ENCODE measurements at regions not wholly inside any gene's neighbourhood (a gene's known extent, or its start where the extent isn't known, plus 50 kb on each side); places are given as distances from the start of the nearest gene placed in this dataset.
"Not testable (repeated sequence)": the region's sequence is repeated elsewhere in the genome, so short reads cannot be mapped to it uniquely, and the experiment has no call there.

DNA sequence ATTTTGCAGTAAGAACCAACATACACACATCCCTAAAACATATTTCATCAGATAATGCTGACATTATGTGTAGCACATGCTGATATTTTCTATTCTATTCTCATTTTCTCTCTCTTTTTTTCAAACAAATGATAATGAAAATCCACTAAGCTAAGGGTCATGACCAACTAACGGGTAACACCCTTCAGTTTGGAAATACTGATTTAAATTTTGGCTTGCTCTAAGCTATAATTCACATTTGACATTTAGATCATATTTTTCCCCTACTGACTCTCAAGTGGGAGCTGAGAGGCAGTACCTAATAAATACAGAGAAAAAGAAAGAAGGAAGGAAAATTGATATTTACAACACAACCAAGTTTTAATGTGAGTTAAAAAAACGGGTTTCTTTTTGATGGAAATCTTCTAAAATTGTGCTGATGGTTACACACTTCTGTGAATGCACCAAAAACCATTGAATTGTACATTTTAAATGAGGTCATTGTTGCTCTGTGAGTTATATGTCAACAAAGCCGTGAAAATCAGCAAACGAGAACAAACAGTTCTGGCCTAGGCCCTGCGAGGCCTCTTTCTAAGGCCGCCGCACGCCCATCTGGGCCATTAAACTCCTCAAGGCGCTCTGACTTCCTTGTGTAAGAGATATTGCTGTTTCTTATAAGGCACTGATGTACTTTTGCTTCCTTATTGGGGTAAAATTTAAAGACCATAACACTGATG is 124.2 kb downstream of the GALR1 start:
- peak; percentile 11 for DNase-seq (ENCODE audit: low read depth)

DNA sequence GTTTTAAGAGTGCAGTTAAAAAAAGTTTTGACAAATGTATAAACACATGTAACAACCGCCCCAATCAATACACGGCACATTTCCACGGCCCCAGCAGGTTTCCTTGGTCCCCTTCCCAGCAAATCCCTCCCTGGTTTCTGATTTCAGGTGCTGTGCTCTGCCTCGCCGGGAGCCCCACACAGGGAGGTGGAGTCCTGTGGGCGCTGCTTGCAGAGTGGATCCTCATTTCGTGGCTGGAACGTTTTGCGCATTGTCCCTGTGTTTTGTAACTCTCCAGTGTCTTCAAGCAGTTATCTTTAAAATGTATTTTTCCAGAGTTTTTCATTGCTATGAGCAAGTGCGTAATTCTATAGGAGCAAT is 124.8 kb downstream of the GALR1 start:
- DNase-seq (ENCODE audit: low read depth): no peak

DNA sequence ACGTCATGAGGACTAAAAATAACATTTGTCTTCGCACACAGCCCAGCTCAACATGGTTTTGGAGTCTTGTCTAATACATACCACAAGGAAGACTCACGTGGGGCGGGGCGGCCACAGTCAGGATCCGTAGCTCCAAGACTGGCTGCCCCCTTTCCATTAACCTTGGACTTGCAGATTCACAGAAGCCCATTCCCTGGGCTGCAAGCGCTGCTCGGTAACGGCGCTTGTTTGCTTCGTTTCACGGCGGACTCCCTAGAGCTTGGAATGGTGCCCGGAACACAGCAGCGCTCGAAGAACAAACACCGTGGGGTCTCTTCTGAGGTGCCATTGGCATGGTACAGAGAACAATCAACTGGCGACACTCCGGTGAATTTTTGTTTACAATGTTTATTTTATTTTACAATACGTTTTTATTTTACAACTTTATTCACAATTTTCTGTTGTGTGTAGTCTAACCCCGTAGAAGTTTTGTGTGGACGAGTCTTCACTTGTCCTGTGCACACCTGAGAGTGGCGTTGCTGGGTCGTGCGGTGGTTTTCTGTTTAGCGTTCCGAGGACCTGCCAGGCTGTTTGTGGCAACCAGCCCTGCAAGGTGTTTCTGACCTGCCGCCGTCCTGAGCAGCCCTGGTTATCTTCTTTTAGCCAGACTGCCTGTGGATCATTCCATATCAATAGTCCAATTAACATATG is 126.5 kb downstream of the GALR1 start:
- DNase-seq (ENCODE audit: low read depth): no peak

DNA sequence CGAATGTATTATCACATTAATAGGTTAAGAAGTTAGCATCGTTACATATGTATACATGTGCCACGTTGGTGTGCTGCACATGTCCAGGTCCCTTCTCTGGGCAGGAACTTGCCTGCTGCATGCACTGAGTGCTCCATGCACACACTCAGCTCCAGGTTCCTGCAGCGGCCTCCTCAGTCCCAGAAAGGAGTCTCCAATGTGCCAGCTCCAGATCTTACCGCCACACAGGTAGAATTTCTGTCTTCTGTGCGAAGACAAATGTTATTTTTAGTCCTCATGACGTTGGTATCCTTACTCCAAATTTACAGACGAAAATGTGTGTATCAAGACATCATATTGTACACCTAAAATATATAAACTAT is 127.1 kb downstream of the GALR1 start:
- DNase-seq (ENCODE audit: low read depth): no peak

DNA sequence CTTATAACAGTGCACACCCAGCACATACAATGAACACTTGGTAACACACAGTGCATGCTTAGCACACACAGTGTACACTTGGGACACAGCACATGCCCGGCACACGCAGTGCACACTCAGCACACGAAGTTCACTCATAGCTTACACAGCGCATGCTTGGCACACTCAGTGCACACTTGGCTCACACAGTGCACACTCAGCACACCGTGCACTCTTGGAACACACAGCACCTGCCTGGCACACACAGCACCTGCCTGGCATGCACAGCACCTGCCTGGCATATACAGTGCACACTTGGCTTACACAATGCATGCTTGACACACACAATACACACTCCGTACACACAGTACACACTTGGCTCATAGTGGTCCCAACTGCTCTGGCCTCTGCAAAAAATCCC is 128.2 kb downstream of the GALR1 start:
- no peak for DNase-seq (ENCODE audit: low read depth)

DNA sequence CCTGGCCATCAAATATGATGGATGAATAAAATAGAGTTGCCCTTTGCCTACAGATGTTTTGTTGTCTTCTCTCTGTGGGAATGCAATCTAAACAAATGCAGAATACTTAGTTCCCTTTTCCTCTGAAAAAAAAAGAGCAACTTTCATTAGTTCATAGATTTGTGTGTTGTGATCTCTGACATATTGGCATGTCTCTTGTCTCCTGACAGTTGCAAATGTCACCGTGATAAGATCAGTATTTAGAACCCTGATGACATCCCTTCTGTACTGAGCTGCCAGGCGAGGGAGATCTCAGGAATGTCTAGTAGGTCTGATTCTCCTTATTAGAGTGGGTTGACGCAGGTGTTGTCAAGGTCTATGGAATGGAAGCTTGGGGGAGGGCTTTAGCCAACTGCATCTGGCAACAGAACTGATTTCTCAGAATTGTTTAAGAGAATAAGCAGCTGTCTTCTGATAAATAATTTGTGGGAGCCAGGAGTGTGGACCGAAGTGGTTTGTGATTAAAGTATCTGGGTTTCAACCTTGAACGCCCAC is 130.4 kb downstream of the GALR1 start:
- no peak for DNase-seq (ENCODE audit: low read depth)

DNA sequence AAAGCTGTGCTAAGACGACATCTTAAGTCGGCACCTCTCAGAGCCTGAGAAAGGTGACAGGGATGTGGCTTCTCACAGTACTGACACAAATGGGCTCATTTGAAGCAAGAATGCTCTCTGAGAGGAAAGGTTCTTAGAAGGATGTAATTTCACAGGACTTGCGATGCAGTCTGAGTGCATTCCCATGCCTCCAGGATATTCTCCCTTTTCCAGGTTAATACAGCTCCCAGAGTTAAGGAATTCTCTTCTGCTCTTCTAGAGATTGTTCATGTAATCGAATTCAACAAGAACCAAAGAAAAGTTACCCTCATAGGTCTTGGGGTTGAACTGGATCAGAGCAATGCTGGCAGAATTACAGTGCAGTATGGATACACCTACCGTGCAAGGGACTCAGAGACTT is 131.0 kb downstream of the GALR1 start:
- no peak for DNase-seq (ENCODE audit: low read depth)

DNA sequence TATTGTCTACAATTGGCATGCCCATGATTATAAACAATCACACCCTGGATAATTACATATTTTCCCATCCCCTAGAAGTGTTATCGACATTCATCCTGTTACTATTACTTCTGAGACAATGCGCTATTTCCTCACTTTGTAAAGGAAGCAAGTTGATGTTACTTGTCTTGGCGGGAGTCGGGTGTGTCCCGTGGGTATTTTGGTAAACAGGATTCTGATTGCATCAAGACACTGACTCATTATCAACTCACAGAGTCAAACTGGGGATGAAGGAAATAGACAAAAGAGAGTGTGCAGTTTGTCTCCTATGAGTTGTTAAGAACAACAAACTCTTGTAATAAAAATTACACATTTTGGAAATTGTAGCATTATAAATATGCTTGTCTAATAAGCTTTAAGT is 142.7 kb downstream of the GALR1 start:
- no peak for DNase-seq (ENCODE audit: low read depth)

DNA sequence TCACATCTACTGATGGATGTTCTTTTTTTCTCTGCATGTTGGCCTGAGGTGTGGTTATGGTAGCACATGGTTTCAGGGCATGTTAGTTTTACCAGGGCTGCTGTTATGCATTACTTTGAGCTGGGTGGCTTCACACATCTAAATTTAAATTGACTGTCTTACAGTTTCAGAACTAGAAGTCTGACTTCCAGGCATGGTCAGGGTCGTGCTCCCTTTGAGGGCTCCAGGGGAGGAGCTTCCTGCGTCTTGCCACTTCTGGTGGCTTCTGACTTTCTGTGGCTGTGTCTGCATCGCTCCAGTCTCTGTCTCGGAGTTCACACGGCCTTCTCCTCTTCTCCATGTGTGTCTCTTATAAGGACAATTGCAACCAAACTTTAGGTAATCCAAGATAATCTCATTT is 143.9 kb downstream of the GALR1 start:
- no peak for DNase-seq (ENCODE audit: low read depth)

DNA sequence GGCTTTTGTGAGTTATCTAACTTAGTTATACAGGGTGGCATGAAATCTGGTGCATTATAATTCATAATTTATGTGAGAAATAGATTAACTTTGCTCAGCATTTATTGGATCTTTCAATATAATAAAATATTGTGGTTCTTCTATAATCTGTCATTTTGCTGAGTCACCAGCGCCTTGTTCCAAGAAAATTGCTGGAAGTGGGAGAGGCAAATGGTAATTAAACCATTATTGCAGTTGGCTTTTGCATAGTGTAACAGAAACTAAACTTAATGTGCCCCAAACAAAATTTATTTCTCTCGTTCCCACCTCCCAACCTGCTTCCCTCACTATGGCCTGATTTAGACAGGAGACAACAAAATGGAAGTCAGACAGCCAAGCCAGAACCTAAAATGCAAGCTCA is 146.3 kb downstream of the GALR1 start:
- no peak for DNase-seq (ENCODE audit: low read depth)

DNA sequence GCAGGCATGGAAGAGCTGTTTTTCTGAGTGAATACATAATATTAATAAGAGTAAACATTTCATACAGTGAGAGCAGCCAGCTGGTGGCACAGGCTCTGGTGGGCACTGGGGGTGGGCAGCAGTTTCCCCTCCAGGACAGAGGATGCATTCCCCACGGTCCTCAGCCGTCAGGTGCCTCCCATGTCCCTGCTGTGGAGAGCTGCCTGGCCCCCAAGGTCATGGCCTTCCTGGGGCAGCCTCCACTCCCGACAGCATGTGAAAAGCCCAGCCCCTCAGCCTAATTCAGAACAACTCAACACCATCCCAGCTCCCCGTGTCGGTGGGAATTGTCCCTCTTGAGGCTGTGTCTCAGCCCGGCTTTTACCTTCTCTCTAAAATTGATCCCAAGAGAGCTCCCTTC is 147.4 kb downstream of the GALR1 start:
- DNase-seq (ENCODE audit: low read depth): no peak

DNA sequence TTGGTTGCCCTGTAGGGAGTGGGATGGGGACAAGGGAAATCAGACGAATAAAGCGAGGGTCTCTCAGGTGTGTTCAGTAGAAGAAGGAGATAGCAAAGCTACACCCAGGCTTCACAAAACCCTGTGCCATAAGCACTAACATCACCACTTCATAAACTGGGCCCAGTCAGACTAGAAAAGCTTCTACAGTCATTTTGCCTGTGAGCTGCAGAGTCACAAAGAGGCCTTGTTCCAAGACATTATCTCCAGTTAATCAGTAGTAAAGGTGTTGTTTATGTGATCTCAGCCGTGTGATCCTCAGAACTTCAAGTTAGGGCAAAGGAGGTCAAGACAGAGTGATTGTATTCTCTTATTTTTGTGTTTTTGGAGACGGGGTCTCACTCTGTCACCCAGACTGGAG is 148.0 kb downstream of the GALR1 start:
- DNase-seq (ENCODE audit: low read depth): no peak

DNA sequence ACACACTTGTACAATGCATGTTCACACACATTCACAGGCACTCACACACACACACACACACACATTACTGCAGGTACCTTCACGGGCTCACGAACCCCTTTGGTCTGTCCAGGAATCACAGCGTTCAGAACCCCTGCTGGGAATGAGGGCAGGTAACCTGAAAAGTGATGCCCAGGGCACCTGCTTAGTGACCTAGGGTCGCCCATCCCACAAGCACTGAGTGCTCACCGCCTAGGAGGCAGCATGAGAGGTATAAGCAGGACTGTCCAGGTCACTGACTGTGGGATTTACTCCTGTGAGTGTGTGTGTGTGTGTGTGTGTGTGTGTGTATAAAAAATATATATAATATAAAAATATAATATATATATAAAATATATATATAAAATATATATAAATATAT is 150.9 kb downstream of the GALR1 start:
- no peak for DNase-seq (ENCODE audit: low read depth)

DNA sequence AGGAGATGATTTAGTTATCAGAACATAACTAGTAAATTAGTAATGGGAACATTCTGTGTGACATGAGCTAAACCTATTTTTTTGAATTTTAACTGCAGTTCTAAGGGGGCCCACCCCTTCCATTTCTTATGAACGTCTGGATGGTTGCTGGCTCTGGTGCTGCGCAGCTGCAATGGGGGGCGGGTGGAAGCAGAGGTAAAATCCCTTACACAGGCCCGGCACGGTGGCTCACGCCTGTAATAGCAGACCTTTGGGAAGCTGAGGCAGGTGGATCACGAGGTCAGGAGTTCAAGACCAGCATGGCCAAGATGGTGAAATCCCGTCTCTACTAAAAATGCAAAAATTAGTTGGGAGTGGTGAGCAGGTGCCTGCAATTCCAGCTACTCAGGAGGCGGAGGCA is 151.5 kb downstream of the GALR1 start:
- no peak for DNase-seq (ENCODE audit: low read depth)

DNA sequence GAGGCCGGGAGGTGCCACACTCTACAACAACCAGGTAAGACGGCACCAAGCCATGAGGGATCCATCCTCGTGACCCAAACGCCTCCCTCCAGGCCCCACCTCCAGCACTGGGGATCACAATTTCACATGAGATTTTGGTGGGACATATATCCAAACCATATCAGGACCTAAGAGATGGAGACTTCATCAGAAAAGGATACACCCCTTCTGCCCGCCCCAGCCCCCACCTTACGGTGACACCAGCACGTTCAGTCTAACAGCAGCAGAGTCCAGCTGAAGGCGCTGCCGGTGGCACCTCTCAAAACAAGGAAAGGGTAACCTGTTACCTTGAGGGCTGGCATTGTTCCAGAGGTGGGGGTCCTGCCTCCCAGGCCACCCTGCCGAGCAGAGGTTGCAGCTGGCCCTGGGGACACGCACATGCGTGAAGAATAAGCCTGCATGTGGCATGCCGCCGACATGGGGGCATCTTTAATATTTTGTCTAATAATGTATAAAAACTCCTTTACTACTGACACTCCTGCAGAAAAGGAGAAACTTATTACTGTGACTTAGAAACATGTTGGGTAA is 154.4 kb downstream of the GALR1 start:
- DNase-seq (ENCODE audit: low read depth): no peak

DNA sequence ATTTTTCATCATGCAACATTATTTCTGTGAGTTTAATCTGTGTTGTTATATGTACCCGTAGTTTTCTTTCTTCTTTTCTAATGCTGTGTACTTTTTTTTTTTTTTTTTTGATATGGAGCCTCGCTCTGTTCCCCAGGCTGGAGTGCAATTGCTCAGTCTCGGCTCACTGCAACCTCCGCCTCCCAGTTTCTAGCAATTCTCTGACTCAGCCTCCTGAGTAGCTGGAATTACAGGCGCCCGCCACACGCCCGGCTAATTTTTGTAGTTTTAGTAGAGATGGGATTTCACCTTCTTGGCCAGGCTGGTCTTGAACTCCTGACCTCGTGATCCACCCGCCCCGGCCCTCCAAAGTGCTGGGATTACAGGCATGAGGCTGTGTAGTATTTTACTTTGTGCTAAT is 155.4 kb downstream of the GALR1 start:
- no peak for DNase-seq (ENCODE audit: low read depth)

DNA sequence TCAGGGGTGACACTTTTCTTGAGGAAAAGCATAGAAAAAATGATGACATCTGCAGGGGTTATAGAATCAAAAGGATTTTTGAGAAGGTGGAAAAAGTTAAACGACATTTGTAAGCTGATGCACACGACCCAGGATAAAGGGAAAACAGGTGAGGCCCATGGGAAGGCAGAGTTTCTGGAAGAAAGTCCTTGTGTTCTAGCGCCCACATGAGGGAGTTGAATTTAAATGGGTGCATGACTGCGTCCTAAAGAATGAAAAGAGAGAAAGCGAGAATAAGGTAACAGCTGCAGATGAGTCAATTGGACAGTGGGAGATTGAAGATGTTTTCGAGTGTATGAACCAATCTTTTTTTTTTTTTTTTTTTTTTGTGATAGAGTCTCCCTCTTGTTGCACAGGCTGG is 158.1 kb downstream of the GALR1 start:
- no peak for DNase-seq (ENCODE audit: low read depth)

DNA sequence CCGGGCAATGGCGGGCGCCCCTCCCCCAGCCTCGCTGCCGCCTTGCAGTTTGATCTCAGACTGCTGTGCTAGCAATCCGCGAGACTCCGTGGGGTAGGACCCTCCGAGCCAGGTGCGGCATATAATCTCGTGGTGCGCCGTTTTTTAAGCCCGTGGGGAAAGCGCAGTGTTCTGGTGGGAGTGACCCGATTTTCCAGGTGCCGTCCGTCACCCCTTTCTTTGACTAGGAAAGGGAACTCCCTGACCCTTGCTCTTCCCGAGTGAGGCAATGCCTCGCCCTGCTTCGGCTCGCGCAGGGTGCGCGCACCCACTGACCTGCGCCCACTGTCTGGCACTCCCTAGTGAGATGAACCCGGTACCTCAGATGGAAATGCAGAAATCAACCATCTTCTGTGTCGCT is 171.9 kb downstream of the GALR1 start:
- not testable (repeated sequence) for DNase-seq (ENCODE audit: low read depth)

DNA sequence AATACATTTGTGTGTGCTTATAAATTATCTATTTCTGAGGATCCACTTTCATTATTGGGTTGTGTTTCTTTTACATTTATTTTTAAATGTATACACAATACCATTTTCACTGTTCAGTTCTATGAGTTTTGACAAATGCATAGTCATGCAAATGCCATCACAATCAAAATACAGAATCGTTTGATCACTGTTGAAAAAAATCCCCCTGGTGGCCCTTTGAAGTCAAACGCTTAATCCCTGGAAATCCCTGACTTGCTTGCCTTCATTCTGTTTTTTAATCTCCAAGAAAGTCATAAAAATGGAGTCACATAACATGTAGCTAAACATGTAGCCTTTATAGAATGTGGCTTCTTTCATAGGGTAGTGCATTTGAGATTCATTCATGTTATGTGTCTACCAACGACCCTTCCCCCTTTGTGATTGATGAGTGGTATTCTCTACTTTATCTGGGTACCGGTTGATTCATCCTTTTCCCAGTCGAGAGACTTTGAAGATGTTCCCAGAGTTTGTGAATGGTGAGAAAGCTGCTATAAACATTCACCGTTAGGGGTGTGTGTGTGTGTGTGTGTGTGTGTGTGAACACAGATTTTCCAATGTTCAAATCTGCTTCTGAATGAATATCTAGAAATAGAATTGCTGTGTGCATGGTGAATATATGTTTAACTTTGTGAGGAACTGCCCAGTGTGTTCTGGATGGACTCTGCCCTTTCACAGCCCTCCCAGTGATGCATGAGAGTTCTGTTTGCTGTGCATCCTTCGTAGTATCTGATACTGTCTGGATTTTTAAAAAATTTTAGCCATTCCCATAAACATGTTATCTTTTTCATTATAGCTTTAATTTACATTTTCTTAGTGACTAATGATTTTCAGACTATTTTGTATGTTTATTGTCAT is 173.6 kb downstream of the GALR1 start:
- no peak for DNase-seq (ENCODE audit: low read depth)

DNA sequence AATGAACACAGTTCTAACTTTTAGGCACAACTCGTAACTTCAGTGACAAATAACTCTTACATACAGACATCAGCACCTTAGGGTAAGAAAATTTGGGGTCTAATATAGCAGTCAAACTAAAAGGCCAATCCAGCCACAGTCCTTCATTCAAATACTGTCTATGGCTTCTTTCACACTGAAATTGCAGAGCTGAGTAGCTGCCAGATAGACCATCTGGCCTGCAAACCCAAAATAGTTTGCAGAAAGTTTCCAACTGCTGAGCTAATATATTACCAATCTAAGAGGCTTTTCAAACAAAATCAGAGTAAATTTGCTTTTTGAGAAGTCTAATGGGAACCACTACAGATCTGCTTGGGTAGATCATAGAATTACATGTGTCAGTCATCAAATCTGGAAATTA is 183.4 kb downstream of the GALR1 start:
- DNase-seq (ENCODE audit: low read depth): peak; percentile 22

DNA sequence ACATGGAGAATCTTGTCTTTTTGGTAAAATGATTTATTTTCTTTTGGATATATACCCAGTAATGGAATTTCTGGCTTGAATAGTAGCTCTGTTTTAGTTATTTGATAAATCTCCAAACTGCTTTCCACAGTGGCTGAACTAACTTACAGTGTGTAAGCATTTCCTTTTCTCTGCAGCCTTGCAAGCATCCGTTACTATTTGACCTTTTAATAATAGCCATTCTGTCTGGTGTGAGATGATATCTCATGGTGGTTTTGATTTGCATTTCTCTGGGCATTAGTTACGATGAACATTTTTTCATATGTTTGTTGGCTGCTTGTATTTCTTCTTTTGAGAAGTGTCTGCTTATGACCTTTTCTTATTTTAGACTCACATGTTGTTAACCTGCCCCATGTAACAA is 190.2 kb downstream of the GALR1 start:
- DNase-seq (ENCODE audit: low read depth): no peak

DNA sequence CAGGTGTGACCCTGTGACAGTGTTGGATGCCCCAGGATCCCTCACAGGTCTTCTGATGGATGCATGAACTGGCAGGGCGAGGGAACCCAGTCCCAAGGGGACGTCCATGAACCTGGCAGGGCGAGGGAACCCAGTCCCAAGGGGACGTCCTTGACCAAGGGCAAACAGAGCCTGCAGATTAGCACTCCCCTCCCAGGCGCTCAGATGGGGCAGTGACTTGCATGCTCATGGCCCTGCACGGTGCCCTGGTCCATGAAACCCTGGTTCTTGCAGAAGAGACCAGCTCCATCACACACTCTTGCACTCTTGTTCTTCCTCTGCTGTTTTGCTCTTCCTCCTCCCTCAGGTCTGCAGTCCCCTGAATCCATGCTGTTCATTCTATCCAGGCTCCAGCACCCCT is 192.7 kb downstream of the GALR1 start:
- DNase-seq (ENCODE audit: low read depth): no peak

Measured in forelimb muscle (tissue), 1 donor.